Vagina (tissue), 2 donors: ENCODE measurements at regions not wholly inside any gene's neighbourhood (a gene's known extent, or its start where the extent isn't known, plus 50 kb on each side); places are given as distances from the start of the nearest gene placed in this dataset.

Source experiments
- DNase-seq, 2 donors: peaks; one replicate each; pipeline ENCODE4 v3.0.0-alpha.2; 2017; ENCODE audit errors: extremely low spot score in 2 of 2
- H3K27ac ChIP-seq: fragments of 200-600 bp; sonication (generic); one replicate; pipeline ENCODE4 v1.5.1; 2019
- H3K27me3 ChIP-seq: fragments of 200-600 bp; sonication (generic); one replicate; pipeline ENCODE4 v1.5.1; 2019
- H3K36me3 ChIP-seq, 2 donors: fragments of 200-600 bp; sonication (generic); one replicate each; pipeline ENCODE4 v1.5.1; 2017 to 2019
- H3K4me1 ChIP-seq: fragments of 200-600 bp; sonication (generic); one replicate; pipeline ENCODE4 v1.5.1; 2019
- H3K4me3 ChIP-seq, 2 donors: fragments of 200-600 bp; sonication (generic); 1 replicate in 1 of 2; 2 replicates in 1 of 2; pipeline ENCODE4 v1.5.1; 2016 to 2019
- H3K9me3 ChIP-seq: fragments of 200-600 bp; sonication (generic); one replicate; pipeline ENCODE4 v1.5.1; 2019
- POLR2A ChIP-seq, 2 donors: fragments of 450-650 bp; IDR thresholded peaks; one replicate each; pipeline ENCODE4 v1.6.1; 2017; ENCODE audit warnings: antibody characterized with exemption in 2 of 2, mild to moderate bottlenecking in 2 of 2, moderate library complexity in 2 of 2
- POLR2AphosphoS5 ChIP-seq, 2 donors: sonication (generic); formaldehyde crosslinking; IDR thresholded peaks; one replicate each; pipeline ENCODE4 v1.9.0; 2017; ENCODE audit warnings: antibody characterized with exemption in 2 of 2, mild to moderate bottlenecking in 2 of 2, low read depth in 1 of 2; ENCODE audit not compliant: insufficient read depth in 1 of 2
- intact Hi-C: fragments of 100-400 bp; cut with DNase I; formaldehyde crosslinking; loops from one replicate; pipeline ENCODE4 v1.15.1; 2023
- TF ChIP-seq, protein P1 (sequence below), 3 experiments: fragments of 450-650 bp in 2 of 3; fragments of 200-600 bp in 1 of 3; sonication (generic) in 1 of 3; IDR thresholded peaks; one replicate each; pipeline ENCODE4 v1.5.1; 2017 to 2019; ENCODE audit warnings: antibody characterized with exemption in 3 of 3, mild to moderate bottlenecking in 2 of 3, moderate library complexity in 2 of 3

DNA sequence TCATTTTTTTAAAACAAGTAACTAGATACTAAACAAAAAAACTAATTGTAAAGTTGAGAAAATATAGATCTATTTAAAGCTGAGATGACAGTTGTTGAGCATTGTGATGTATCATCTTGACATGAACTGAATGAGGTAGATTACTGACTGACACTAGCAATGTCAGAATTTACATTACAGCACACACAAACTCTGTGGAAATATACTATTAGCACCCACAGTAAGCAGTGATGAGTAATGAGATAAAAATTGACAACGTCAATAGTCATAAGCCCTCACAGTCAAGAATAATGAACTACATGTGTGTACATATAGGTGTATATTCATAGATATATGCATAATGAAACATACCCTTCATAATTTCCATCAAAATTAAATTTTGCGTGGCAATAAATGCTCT lies 368.4 kb downstream of the TFEC start:
- Histone ChIP-seq H3K4me3 (no peak overlapping the region), H3K9me3 (no peaks in the 10 kb centered on the region), H3K27me3 (no peaks in the 10 kb centered on the region), H3K27ac (no peak overlapping the region), H3K4me1 (no peaks in the 10 kb centered on the region), H3K36me3 (no peaks in the 10 kb centered on the region)
- TF ChIP-seq, protein P1, sequence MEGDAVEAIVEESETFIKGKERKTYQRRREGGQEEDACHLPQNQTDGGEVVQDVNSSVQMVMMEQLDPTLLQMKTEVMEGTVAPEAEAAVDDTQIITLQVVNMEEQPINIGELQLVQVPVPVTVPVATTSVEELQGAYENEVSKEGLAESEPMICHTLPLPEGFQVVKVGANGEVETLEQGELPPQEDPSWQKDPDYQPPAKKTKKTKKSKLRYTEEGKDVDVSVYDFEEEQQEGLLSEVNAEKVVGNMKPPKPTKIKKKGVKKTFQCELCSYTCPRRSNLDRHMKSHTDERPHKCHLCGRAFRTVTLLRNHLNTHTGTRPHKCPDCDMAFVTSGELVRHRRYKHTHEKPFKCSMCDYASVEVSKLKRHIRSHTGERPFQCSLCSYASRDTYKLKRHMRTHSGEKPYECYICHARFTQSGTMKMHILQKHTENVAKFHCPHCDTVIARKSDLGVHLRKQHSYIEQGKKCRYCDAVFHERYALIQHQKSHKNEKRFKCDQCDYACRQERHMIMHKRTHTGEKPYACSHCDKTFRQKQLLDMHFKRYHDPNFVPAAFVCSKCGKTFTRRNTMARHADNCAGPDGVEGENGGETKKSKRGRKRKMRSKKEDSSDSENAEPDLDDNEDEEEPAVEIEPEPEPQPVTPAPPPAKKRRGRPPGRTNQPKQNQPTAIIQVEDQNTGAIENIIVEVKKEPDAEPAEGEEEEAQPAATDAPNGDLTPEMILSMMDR (IDR thresholded peaks at IDR 0.05): no peak
- no peak for TF ChIP-seq POLR2AphosphoS5 (IDR thresholded peaks at IDR 0.05; ENCODE audit: insufficient read depth in 1 of 2, low read depth in 1 of 2)
- TF ChIP-seq POLR2A (IDR thresholded peaks at IDR 0.05): no peak
- intact Hi-C loops: no loop called here
- DNase-seq: no peak

DNA sequence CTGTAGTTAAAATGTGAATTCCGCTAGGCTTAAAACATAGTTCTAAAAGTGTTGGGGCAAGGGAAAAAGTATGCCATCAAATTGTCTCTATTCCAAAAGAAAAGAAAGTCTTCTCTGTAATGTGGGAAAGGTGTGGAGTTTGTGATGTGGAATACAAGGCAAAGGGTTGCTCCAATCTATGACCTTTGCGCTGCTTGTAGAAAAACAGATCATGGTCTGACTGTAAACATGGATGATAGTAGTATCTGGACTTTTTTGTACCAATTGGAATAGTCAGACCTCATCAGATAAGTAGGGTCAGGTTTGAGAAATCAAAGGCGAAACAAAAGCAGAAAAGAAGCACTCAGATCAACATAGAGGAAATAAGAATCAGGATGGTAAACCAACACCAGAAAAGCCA lies 372.3 kb downstream of the TFEC start:
- Histone ChIP-seq H3K4me3 (no peak overlapping the region), H3K27ac (no peak overlapping the region), H3K36me3 (no peaks in the 10 kb centered on the region), H3K9me3 (no peaks in the 10 kb centered on the region), H3K4me1 (no peaks in the 10 kb centered on the region), H3K27me3 (no peaks in the 10 kb centered on the region)
- DNase-seq: no peak
- intact Hi-C loops: no loop called here
- TF ChIP-seq POLR2AphosphoS5 (IDR thresholded peaks at IDR 0.05; ENCODE audit: insufficient read depth in 1 of 2, low read depth in 1 of 2): no peak
- TF ChIP-seq, protein P1 (IDR thresholded peaks at IDR 0.05): no peak
- no peak for TF ChIP-seq POLR2A (IDR thresholded peaks at IDR 0.05)

DNA sequence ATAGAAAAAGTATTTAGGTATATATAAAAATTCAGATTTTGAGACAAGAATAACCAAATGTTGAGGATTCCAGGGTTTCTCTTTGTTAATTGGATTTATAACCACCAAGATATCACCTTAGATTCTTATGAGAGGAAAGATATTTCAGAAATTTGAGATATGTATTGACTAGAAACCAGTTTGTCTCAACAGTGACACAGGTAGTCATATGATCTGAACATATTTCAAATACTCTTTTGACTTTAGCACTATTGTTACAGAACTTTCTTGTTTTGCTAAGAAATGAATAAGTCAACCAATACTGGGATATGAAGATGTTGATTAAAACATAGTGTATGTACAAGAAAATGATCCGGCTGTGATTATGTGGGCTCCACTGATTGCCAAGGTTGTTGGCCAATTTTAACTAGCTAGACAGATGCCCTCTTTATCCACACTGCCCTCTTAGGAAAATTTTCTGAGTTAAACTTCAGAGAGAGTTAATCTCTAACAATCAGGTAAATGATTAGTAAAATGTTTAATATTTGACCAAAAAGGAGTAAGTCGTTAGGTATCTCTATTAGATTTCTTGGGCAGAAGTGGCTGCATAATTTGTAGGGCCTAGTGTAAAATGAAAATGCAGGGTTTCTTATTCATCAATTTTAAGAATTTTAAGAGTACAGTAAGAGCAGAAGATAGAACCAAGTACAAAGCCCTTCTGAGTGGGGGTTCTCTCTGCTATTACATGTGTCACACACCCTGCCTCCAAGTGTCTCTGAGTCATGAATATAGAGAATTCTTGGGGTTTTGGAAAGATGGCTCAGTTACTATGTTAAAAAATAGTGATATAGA lies 376.0 kb downstream of the TFEC start:
- Histone ChIP-seq H3K9me3 (no peaks in the 10 kb centered on the region), H3K36me3 (no peaks in the 10 kb centered on the region), H3K27ac (no peak overlapping the region), H3K27me3 (no peaks in the 10 kb centered on the region), H3K4me1 (no peaks in the 10 kb centered on the region), H3K4me3 (no peak overlapping the region)
- DNase-seq: no peak
- TF ChIP-seq, protein P1 (IDR thresholded peaks at IDR 0.05): no peak
- no peak for TF ChIP-seq POLR2A (IDR thresholded peaks at IDR 0.05)
- no peak for TF ChIP-seq POLR2AphosphoS5 (IDR thresholded peaks at IDR 0.05; ENCODE audit: insufficient read depth in 1 of 2, low read depth in 1 of 2)
- intact Hi-C loops: no loop called here

DNA sequence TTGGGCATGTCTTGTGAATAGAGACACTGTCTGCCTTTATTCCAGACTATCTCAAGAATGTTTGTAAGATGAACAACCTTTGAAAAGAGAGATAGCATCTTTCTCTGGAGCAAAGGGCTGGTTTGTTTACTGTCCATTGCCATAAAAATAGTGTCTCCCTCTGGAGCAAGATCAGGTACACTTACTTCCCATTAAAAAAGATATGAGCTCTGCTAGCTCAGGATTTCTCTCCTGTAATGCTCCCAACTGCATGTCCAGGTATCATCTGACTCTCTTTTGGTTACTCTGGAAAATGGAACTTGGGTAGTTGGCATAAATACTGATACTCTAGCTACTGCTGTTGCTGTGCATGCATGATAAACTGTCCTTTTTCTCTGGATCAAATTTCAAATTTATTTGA lies 381.1 kb downstream of the TFEC start:
- TF ChIP-seq POLR2AphosphoS5 (IDR thresholded peaks at IDR 0.05; ENCODE audit: insufficient read depth in 1 of 2, low read depth in 1 of 2) (no peak), POLR2A (IDR thresholded peaks at IDR 0.05) (no peak)
- TF ChIP-seq, protein P1 (IDR thresholded peaks at IDR 0.05): no peak
- Histone ChIP-seq H3K4me1 (no peaks in the 10 kb centered on the region), H3K27me3 (no peaks in the 10 kb centered on the region), H3K27ac (no peak overlapping the region), H3K36me3 (no peaks in the 10 kb centered on the region), H3K4me3 (no peak overlapping the region), H3K9me3 (no peaks in the 10 kb centered on the region)
- intact Hi-C loops: no loop called here
- no peak for DNase-seq

DNA sequence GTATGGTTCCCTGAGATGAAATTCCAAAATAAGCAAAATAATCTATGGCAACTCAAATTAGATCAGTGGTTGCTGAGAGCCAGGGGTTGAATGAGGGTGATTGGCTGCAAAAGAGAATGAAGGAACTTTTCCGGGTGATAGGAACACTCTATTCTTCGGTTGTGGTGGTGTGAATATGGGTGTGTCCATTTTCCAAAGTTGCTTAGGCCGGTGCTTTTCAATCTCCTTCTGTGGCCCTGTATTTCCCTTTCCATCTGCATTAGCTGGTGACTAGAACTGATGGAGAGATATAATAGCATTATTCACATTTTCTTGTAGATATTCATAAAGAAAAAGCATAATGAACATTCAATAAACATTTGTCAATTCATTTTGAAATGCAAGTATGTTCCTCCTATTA lies 382.9 kb downstream of the TFEC start:
- TF ChIP-seq, protein P1 (IDR thresholded peaks at IDR 0.05): no peak
- TF ChIP-seq POLR2AphosphoS5 (IDR thresholded peaks at IDR 0.05; ENCODE audit: insufficient read depth in 1 of 2, low read depth in 1 of 2) (no peak), POLR2A (IDR thresholded peaks at IDR 0.05) (no peak)
- H3K27me3 ChIP-seq: no peaks in the 10 kb centered on the region
- no peaks in the 10 kb centered on the region for H3K4me1 ChIP-seq
- no peak for DNase-seq
- no peak overlapping the region for H3K4me3 ChIP-seq
- intact Hi-C loops: no loop called here
- no peak overlapping the region for H3K27ac ChIP-seq
- H3K9me3 ChIP-seq: no peaks in the 10 kb centered on the region
- no peaks in the 10 kb centered on the region for H3K36me3 ChIP-seq
